ENCODE measurements at regions not wholly inside any gene's neighbourhood (a gene's known extent, or its start where the extent isn't known, plus 50 kb on each side); places are given as distances from the start of the nearest gene placed in this dataset.
"Not testable (repeated sequence)": the region's sequence is repeated elsewhere in the genome, so short reads cannot be mapped to it uniquely, and the experiment has no call there.

- no peaks in the 10 kb centered on the region for H3K27me3 Mint-ChIP-seq
- TF ChIP-seq CTCF (IDR thresholded peaks at IDR 0.05; ENCODE audit: unreplicated experiment) = no peak
- H3K9me3 Mint-ChIP-seq (ENCODE audit: low read depth) = peaks cover 6% of the 10 kb centered on the region
- H3K36me3 Mint-ChIP-seq (ENCODE audit: insufficient read depth) = no peaks in the 10 kb centered on the region
- H3K4me1 Mint-ChIP-seq (ENCODE audit: low read depth) = peaks cover 8% of the 10 kb centered on the region
- H3K27ac Mint-ChIP-seq = no peak overlapping the region
- no peak for DNase-seq (ENCODE audit: low spot score, unreplicated experiment)
- H3K4me3 Mint-ChIP-seq (ENCODE audit: low read depth) = no peak overlapping the region
These were observed 117.4 kb downstream of the RFX6 start for GRCh38 chr6:116994447-116994846.

- Mint-ChIP-seq H3K27me3 (no peaks in the 10 kb centered on the region), H3K4me1 (ENCODE audit: low read depth) (peaks cover 8% of the 10 kb centered on the region), H3K9me3 (ENCODE audit: low read depth) (peaks cover 6% of the 10 kb centered on the region), H3K36me3 (ENCODE audit: insufficient read depth) (no peaks in the 10 kb centered on the region), H3K4me3 (ENCODE audit: low read depth) (no peak overlapping the region), H3K27ac (no peak overlapping the region)
- DNase-seq (ENCODE audit: low spot score, unreplicated experiment) = no peak
- TF ChIP-seq CTCF (IDR thresholded peaks at IDR 0.05; ENCODE audit: unreplicated experiment) = no peak
These were observed 119.8 kb downstream of the RFX6 start for GRCh38 chr6:116996842-116997241.

- Mint-ChIP-seq H3K4me3 (ENCODE audit: low read depth) (no peak overlapping the region), H3K4me1 (ENCODE audit: low read depth) (peaks cover 8% of the 10 kb centered on the region), H3K27me3 (no peaks in the 10 kb centered on the region), H3K27ac (no peak overlapping the region), H3K9me3 (ENCODE audit: low read depth) (peaks cover 6% of the 10 kb centered on the region), H3K36me3 (ENCODE audit: insufficient read depth) (no peaks in the 10 kb centered on the region)
- DNase-seq (ENCODE audit: low spot score, unreplicated experiment) = no peak
- TF ChIP-seq CTCF (IDR thresholded peaks at IDR 0.05; ENCODE audit: unreplicated experiment) = no peak
These were observed 120.5 kb downstream of the RFX6 start for GRCh38 chr6:116997496-116997895.

- DNase-seq (ENCODE audit: low spot score, unreplicated experiment) = no peak
- Mint-ChIP-seq H3K4me1 (ENCODE audit: low read depth) (peaks cover 7% of the 10 kb centered on the region), H3K27ac (no peak overlapping the region), H3K9me3 (ENCODE audit: low read depth) (peaks cover 3% of the 10 kb centered on the region), H3K36me3 (ENCODE audit: insufficient read depth) (no peaks in the 10 kb centered on the region), H3K4me3 (ENCODE audit: low read depth) (no peak overlapping the region), H3K27me3 (no peaks in the 10 kb centered on the region)
- no peak for TF ChIP-seq CTCF (IDR thresholded peaks at IDR 0.05; ENCODE audit: unreplicated experiment)
These were observed 130.6 kb downstream of the RFX6 start for GRCh38 chr6:117007659-117008058.

- no peak for TF ChIP-seq CTCF (IDR thresholded peaks at IDR 0.05; ENCODE audit: unreplicated experiment)
- Mint-ChIP-seq H3K27me3 (no peaks in the 10 kb centered on the region), H3K9me3 (ENCODE audit: low read depth) (peaks cover 13% of the 10 kb centered on the region), H3K4me3 (ENCODE audit: low read depth) (no peak overlapping the region), H3K36me3 (ENCODE audit: insufficient read depth) (no peaks in the 10 kb centered on the region), H3K4me1 (ENCODE audit: low read depth) (peaks cover 7% of the 10 kb centered on the region), H3K27ac (no peak overlapping the region)
- no peak for DNase-seq (ENCODE audit: low spot score, unreplicated experiment)
These were observed 131.6 kb downstream of the RFX6 start for GRCh38 chr6:117008618-117009017.

GRCh38 chr6:117014641-117015473 is 137.8 kb downstream of the RFX6 start:
- H3K36me3 Mint-ChIP-seq (ENCODE audit: insufficient read depth); DNase-seq (ENCODE audit: low spot score, unreplicated experiment); H3K27me3 Mint-ChIP-seq; H3K4me1 Mint-ChIP-seq (ENCODE audit: low read depth); H3K4me3 Mint-ChIP-seq (ENCODE audit: low read depth); H3K27ac Mint-ChIP-seq: not testable (repeated sequence)
- peaks cover 42% of the 10 kb centered on the region for H3K9me3 Mint-ChIP-seq (ENCODE audit: low read depth)

GRCh38 chr6:117015474-117015804 is 138.4 kb downstream of the RFX6 start:
- not testable (repeated sequence) for DNase-seq (ENCODE audit: low spot score, unreplicated experiment); H3K36me3 Mint-ChIP-seq (ENCODE audit: insufficient read depth); H3K27ac Mint-ChIP-seq; H3K27me3 Mint-ChIP-seq; H3K4me3 Mint-ChIP-seq (ENCODE audit: low read depth); H3K4me1 Mint-ChIP-seq (ENCODE audit: low read depth)
- peaks cover 42% of the 10 kb centered on the region for H3K9me3 Mint-ChIP-seq (ENCODE audit: low read depth)

All from progenitor cell of endocrine pancreas (in vitro differentiated cells).